ENCODE measurements at regions not wholly inside any gene's neighbourhood (a gene's known extent, or its start where the extent isn't known, plus 50 kb on each side); places are given as distances from the start of the nearest gene placed in this dataset.

GRCh38 chrX:8887004-8887403 is 85.8 kb upstream of the FAM9A start:
- no peak overlapping the region for H3K9ac ChIP-seq (ENCODE audit: insufficient read depth, low read length)
- no peak for DNase-seq (ENCODE audit: low read depth in 2 of 2)
- TF ChIP-seq EZH2 (IDR thresholded peaks at IDR 0.05; ENCODE audit: low read length, missing control alignments): no peak
- TF ChIP-seq CTCF (conservative IDR thresholded peaks at IDR 0.05 in 1 of 2, IDR thresholded peaks at IDR 0.05 in 1 of 2; ENCODE audit: low read depth in 1 of 2, low read length in 2 of 2): no peak
- H3K79me2 ChIP-seq (ENCODE audit: control insufficient read depth, insufficient read depth, low read length): no peaks in the 10 kb centered on the region
- no peak overlapping the region for H3K27ac ChIP-seq (ENCODE audit: insufficient read depth, low read length)
- H2AFZ ChIP-seq (ENCODE audit: low read length): no peak overlapping the region
- no peaks in the 10 kb centered on the region for H3K36me3 ChIP-seq (ENCODE audit: control insufficient read depth, insufficient read depth, low read length)
- H3K4me2 ChIP-seq (ENCODE audit: extremely low read depth, insufficient read depth, low read length): no peak overlapping the region
- H3K4me1 ChIP-seq (ENCODE audit: control insufficient read depth, extremely low read depth, insufficient read depth, low read length): no peaks in the 10 kb centered on the region
- no peaks in the 10 kb centered on the region for H3K27me3 ChIP-seq (ENCODE audit: control insufficient read depth, insufficient read depth, low read length)
- no peak overlapping the region for H3K4me3 ChIP-seq (replicated peaks in 1 of 4; ENCODE audit: control extremely low read depth in 1 of 4, insufficient read depth in 1 of 4, low read depth in 3 of 4, low read length in 4 of 4)
- no peaks in the 10 kb centered on the region for H4K20me1 ChIP-seq (ENCODE audit: control insufficient read depth, extremely low read depth, insufficient read depth, low read length)
- H3K9me3 ChIP-seq (ENCODE audit: control insufficient read depth, insufficient read depth, low read depth, low read length): no peaks in the 10 kb centered on the region

- H2AFZ ChIP-seq (ENCODE audit: low read length): no peak overlapping the region
- no peaks in the 10 kb centered on the region for H3K4me1 ChIP-seq (ENCODE audit: control insufficient read depth, extremely low read depth, insufficient read depth, low read length)
- H3K36me3 ChIP-seq (ENCODE audit: control insufficient read depth, insufficient read depth, low read length): no peaks in the 10 kb centered on the region
- TF ChIP-seq CTCF (conservative IDR thresholded peaks at IDR 0.05 in 1 of 2, IDR thresholded peaks at IDR 0.05 in 1 of 2; ENCODE audit: low read depth in 1 of 2, low read length in 2 of 2) (peak; percentile 46 to 69), EZH2 (IDR thresholded peaks at IDR 0.05; ENCODE audit: low read length, missing control alignments) (no peak)
- no peak overlapping the region for H3K4me2 ChIP-seq (ENCODE audit: extremely low read depth, insufficient read depth, low read length)
- H3K9ac ChIP-seq (ENCODE audit: insufficient read depth, low read length): no peak overlapping the region
- H3K9me3 ChIP-seq (ENCODE audit: control insufficient read depth, insufficient read depth, low read depth, low read length): no peaks in the 10 kb centered on the region
- DNase-seq (ENCODE audit: low read depth in 2 of 2): peak in 1 of 2 donors; percentile 18
- no peaks in the 10 kb centered on the region for H3K79me2 ChIP-seq (ENCODE audit: control insufficient read depth, insufficient read depth, low read length)
- H4K20me1 ChIP-seq (ENCODE audit: control insufficient read depth, extremely low read depth, insufficient read depth, low read length): no peaks in the 10 kb centered on the region
- no peak overlapping the region for H3K27ac ChIP-seq (ENCODE audit: insufficient read depth, low read length)
- H3K4me3 ChIP-seq (replicated peaks in 1 of 4; ENCODE audit: control extremely low read depth in 1 of 4, insufficient read depth in 1 of 4, low read depth in 3 of 4, low read length in 4 of 4): no peak overlapping the region
- H3K27me3 ChIP-seq (ENCODE audit: control insufficient read depth, insufficient read depth, low read length): no peaks in the 10 kb centered on the region
These were observed 78.6 kb upstream of the FAM9A start for GRCh38 chrX:8879750-8880149.

- DNase-seq (ENCODE audit: low read depth in 2 of 2): no peak
These were observed 72.8 kb upstream of the FAM9A start for GRCh38 chrX:8873956-8874355.

More at GRCh38 chrX:8873956-8874355, 72.8 kb upstream of the FAM9A start:
- no peaks in the 10 kb centered on the region for H3K79me2 ChIP-seq (ENCODE audit: control insufficient read depth, insufficient read depth, low read length)
- H3K9ac ChIP-seq (ENCODE audit: insufficient read depth, low read length): no peak overlapping the region
- TF ChIP-seq EZH2 (IDR thresholded peaks at IDR 0.05; ENCODE audit: low read length, missing control alignments) (no peak), CTCF (conservative IDR thresholded peaks at IDR 0.05 in 1 of 2, IDR thresholded peaks at IDR 0.05 in 1 of 2; ENCODE audit: low read depth in 1 of 2, low read length in 2 of 2) (no peak)
- H3K27me3 ChIP-seq (ENCODE audit: control insufficient read depth, insufficient read depth, low read length): no peaks in the 10 kb centered on the region
- peaks cover 2% of the 10 kb centered on the region for H3K4me1 ChIP-seq (ENCODE audit: control insufficient read depth, extremely low read depth, insufficient read depth, low read length)
- H3K4me2 ChIP-seq (ENCODE audit: extremely low read depth, insufficient read depth, low read length): no peak overlapping the region
- H2AFZ ChIP-seq (ENCODE audit: low read length): no peak overlapping the region
- no peak overlapping the region for H3K4me3 ChIP-seq (replicated peaks in 1 of 4; ENCODE audit: control extremely low read depth in 1 of 4, insufficient read depth in 1 of 4, low read depth in 3 of 4, low read length in 4 of 4)
- no peaks in the 10 kb centered on the region for H4K20me1 ChIP-seq (ENCODE audit: control insufficient read depth, extremely low read depth, insufficient read depth, low read length)
- no peaks in the 10 kb centered on the region for H3K9me3 ChIP-seq (ENCODE audit: control insufficient read depth, insufficient read depth, low read depth, low read length)
- no peak overlapping the region for H3K27ac ChIP-seq (ENCODE audit: insufficient read depth, low read length)
- H3K36me3 ChIP-seq (ENCODE audit: control insufficient read depth, insufficient read depth, low read length): no peaks in the 10 kb centered on the region

All from fibroblast of lung (primary cell).